Ascending aorta (tissue), 2 donors: ENCODE measurements at regions not wholly inside any gene's neighbourhood (a gene's known extent, or its start where the extent isn't known, plus 50 kb on each side); places are given as distances from the start of the nearest gene placed in this dataset.

Source experiments
- DNase-seq, 2 donors: peaks; one replicate each; pipeline ENCODE4 v3.0.0-alpha.2; 2019; ENCODE audit warnings: low spot score in 2 of 2
- H3K27ac ChIP-seq, 2 donors: fragments of 200-600 bp; sonication (generic); one replicate each; pipeline ENCODE4 v1.5.1; 2016 to 2017; ENCODE audit warnings: mild to moderate bottlenecking in 1 of 2
- H3K27me3 ChIP-seq: fragments of 200-600 bp; sonication (generic); one replicate; pipeline ENCODE4 v1.5.1; 2017
- H3K36me3 ChIP-seq, 2 donors: fragments of 200-600 bp; sonication (generic); one replicate each; pipeline ENCODE4 v1.5.1; 2016
- H3K4me1 ChIP-seq, 2 donors: fragments of 200-600 bp; sonication (generic); one replicate each; pipeline ENCODE4 v1.5.1; 2016 to 2017; ENCODE audit warnings: mild to moderate bottlenecking in 1 of 2
- H3K4me3 ChIP-seq, 2 donors: fragments of 200-600 bp; sonication (generic); one replicate each; pipeline ENCODE4 v1.5.1; 2016 to 2017; ENCODE audit warnings: mild to moderate bottlenecking in 1 of 2
- H3K9me3 ChIP-seq, 2 donors: fragments of 200-600 bp; sonication (generic); one replicate each; pipeline ENCODE4 v1.5.1; 2016
- intact Hi-C: fragments of 100-400 bp; cut with DNase I; formaldehyde crosslinking; loops from one replicate; pipeline ENCODE4 v1.15.1; 2023
- TF ChIP-seq, protein P1 (sequence below), 3 experiments: fragments of 200-600 bp in 2 of 3; fragments of 450-650 bp in 1 of 3; sonication (generic) in 2 of 3; IDR thresholded peaks; one replicate each; pipeline ENCODE4 v1.5.1; 2016 to 2019; ENCODE audit warnings: antibody characterized with exemption in 3 of 3, mild to moderate bottlenecking in 1 of 3, moderate library complexity in 1 of 3

DNA sequence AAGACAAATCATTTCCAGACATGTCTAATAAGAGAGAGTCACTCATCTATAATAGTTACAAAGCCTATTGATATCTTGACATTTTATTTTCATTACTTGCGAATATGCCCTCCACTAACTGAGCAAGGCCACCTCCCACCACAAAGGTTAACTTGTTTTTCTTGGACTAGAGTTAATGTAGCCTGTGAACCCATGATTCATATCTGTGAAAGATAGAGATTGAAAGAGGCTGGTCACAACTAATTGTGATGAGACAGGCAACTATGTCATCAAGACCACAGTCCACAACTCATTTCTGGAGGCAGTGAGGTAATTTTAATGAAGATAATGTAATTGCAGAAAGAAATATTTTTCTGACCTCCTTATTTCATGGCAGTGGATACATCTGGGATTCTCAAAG, 491.8 kb upstream of the TPK1 start:
- Histone ChIP-seq H3K36me3 (no peaks in the 10 kb centered on the region), H3K27me3 (no peaks in the 10 kb centered on the region), H3K27ac (no peak overlapping the region), H3K4me3 (no peak overlapping the region), H3K9me3 (no peaks in the 10 kb centered on the region), H3K4me1 (no peaks in the 10 kb centered on the region)
- intact Hi-C loops, result no loop called here
- TF ChIP-seq, protein P1, sequence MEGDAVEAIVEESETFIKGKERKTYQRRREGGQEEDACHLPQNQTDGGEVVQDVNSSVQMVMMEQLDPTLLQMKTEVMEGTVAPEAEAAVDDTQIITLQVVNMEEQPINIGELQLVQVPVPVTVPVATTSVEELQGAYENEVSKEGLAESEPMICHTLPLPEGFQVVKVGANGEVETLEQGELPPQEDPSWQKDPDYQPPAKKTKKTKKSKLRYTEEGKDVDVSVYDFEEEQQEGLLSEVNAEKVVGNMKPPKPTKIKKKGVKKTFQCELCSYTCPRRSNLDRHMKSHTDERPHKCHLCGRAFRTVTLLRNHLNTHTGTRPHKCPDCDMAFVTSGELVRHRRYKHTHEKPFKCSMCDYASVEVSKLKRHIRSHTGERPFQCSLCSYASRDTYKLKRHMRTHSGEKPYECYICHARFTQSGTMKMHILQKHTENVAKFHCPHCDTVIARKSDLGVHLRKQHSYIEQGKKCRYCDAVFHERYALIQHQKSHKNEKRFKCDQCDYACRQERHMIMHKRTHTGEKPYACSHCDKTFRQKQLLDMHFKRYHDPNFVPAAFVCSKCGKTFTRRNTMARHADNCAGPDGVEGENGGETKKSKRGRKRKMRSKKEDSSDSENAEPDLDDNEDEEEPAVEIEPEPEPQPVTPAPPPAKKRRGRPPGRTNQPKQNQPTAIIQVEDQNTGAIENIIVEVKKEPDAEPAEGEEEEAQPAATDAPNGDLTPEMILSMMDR (IDR thresholded peaks at IDR 0.05), result no peak
- no peak for DNase-seq

GRCh38 chr7:145324081-145324480, 488.2 kb upstream of the TPK1 start:
- intact Hi-C loops, result no loop called here

DNA sequence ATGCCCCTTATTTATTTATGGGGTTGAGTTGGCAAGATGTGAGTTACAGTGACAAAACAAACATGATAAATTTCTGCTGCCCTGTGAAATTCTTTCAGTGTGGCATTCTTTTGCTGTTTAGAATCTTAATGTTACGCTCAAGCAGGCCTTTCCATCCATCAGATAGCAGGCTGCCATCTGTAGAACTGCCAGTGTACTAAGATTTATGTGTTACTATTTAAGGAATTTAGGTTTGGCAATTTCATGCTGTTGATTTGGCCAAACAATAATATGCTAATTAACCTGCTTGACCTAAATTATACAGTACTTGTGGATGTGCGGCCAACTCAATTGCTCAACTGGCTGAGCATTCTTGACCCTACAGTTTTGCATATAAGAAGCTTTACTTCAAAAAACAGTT, 477.7 kb upstream of the TPK1 start:
- no peaks in the 10 kb centered on the region for H3K36me3 ChIP-seq
- no peaks in the 10 kb centered on the region for H3K4me1 ChIP-seq
- no peak for DNase-seq
- intact Hi-C loops, result no loop called here
- TF ChIP-seq, protein P1 (IDR thresholded peaks at IDR 0.05), result no peak
- H3K9me3 ChIP-seq, result no peaks in the 10 kb centered on the region
- no peaks in the 10 kb centered on the region for H3K27me3 ChIP-seq
- no peak overlapping the region for H3K4me3 ChIP-seq
- H3K27ac ChIP-seq, result no peak overlapping the region

More at GRCh38 chr7:145324081-145324480, 488.2 kb upstream of the TPK1 start:
- H3K27ac ChIP-seq, result no peak overlapping the region
- no peak for DNase-seq
- H3K4me1 ChIP-seq, result no peaks in the 10 kb centered on the region
- H3K36me3 ChIP-seq, result no peaks in the 10 kb centered on the region
- H3K4me3 ChIP-seq, result no peak overlapping the region
- no peaks in the 10 kb centered on the region for H3K27me3 ChIP-seq
- no peaks in the 10 kb centered on the region for H3K9me3 ChIP-seq
- TF ChIP-seq, protein P1 (IDR thresholded peaks at IDR 0.05), result no peak

DNA sequence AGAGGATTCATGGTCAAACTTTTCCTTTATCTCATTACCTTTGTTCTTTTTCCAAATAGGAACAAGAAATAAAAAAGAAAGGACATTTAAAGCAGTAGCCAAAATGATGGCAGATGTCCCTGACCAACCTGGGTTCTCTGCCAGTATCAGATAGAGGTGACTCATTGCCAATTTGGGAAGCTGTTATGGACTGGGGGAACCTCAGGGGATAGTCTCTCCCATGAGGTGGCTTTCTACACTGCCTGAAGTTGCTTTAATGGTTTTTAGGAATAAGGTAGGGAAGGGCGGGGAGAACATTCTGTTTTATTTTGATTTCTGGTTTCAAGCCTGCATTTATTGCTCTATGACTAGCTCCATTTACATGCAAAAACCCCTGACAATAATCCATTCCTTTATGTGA, 457.9 kb upstream of the TPK1 start:
- H3K9me3 ChIP-seq, result no peaks in the 10 kb centered on the region
- TF ChIP-seq, protein P1 (IDR thresholded peaks at IDR 0.05), result no peak
- no peak for DNase-seq
- H3K27ac ChIP-seq, result no peak overlapping the region
- intact Hi-C loops, result no loop called here
- no peaks in the 10 kb centered on the region for H3K27me3 ChIP-seq
- no peaks in the 10 kb centered on the region for H3K36me3 ChIP-seq
- no peaks in the 10 kb centered on the region for H3K4me1 ChIP-seq
- H3K4me3 ChIP-seq, result no peak overlapping the region

GRCh38 chr7:145293228-145293701, 457.4 kb upstream of the TPK1 start:
- no peaks in the 10 kb centered on the region for H3K9me3 ChIP-seq
- DNase-seq, result no peak
- no peak overlapping the region for H3K4me3 ChIP-seq
- H3K36me3 ChIP-seq, result no peaks in the 10 kb centered on the region
- TF ChIP-seq, protein P1 (IDR thresholded peaks at IDR 0.05), result no peak
- no peak overlapping the region for H3K27ac ChIP-seq
- intact Hi-C loops, result no loop called here
- H3K4me1 ChIP-seq, result no peaks in the 10 kb centered on the region
- no peaks in the 10 kb centered on the region for H3K27me3 ChIP-seq

DNA sequence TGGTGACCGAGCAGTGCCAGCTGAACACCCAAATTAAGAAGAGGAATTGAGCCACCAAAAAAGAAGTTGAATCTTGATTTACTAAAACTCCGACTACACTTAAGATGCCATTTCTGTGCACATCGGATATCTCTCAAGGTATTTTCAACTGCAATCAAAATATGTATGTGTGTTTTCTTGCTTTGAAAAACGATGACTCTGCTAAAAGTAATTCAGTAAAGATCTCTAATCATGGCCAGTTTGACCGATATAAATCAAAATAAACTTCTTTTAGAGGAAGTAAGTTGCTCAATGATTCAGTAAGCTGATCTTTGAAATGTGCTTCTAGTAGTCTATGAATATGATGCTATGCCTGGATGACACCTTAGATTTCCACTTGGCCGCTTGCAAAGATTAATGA, 453.5 kb upstream of the TPK1 start:
- no peak overlapping the region for H3K27ac ChIP-seq
- TF ChIP-seq, protein P1 (IDR thresholded peaks at IDR 0.05), result no peak
- H3K4me1 ChIP-seq, result no peaks in the 10 kb centered on the region
- no peak for DNase-seq
- intact Hi-C loops, result no loop called here
- H3K9me3 ChIP-seq, result no peaks in the 10 kb centered on the region
- H3K27me3 ChIP-seq, result no peaks in the 10 kb centered on the region
- H3K4me3 ChIP-seq, result no peak overlapping the region
- no peaks in the 10 kb centered on the region for H3K36me3 ChIP-seq
